Osteocyte (in vitro differentiated cells): ENCODE measurements at regions not wholly inside any gene's neighbourhood (a gene's known extent, or its start where the extent isn't known, plus 50 kb on each side); places are given as distances from the start of the nearest gene placed in this dataset.

Source experiments
- DNase-seq: peaks from one replicate; pipeline ENCODE4 v3.0.0; 2021; ENCODE audit warnings: mixed read lengths; ENCODE audit not compliant: unreplicated experiment; ENCODE audit errors: extremely low spot score
- H3K27ac Mint-ChIP-seq: one replicate; pipeline ENCODE4 v1.8.0; 2021; ENCODE audit warnings: mild to moderate bottlenecking, mixed read lengths; ENCODE audit not compliant: unreplicated experiment
- H3K27me3 Mint-ChIP-seq: one replicate; pipeline ENCODE4 v1.8.0; 2021; ENCODE audit warnings: mixed read lengths; ENCODE audit not compliant: unreplicated experiment
- H3K36me3 Mint-ChIP-seq: one replicate; pipeline ENCODE4 v1.8.0; 2021; ENCODE audit warnings: mixed read lengths; ENCODE audit not compliant: unreplicated experiment
- H3K4me1 Mint-ChIP-seq: one replicate; pipeline ENCODE4 v1.8.0; 2021; ENCODE audit warnings: mixed read lengths; ENCODE audit not compliant: unreplicated experiment
- H3K4me3 Mint-ChIP-seq: one replicate; pipeline ENCODE4 v1.8.0; 2021; ENCODE audit warnings: mild to moderate bottlenecking, moderate library complexity, mixed read lengths; ENCODE audit not compliant: unreplicated experiment
- H3K9me3 Mint-ChIP-seq: one replicate; pipeline ENCODE4 v1.8.0; 2021; ENCODE audit warnings: mixed read lengths; ENCODE audit not compliant: unreplicated experiment
- CTCF ChIP-seq: fragments of 200-600 bp; sonication (generic); IDR thresholded peaks from 2 replicates; pipeline ENCODE4 v1.5.0; 2021; ENCODE audit warnings: antibody characterized with exemption, mild to moderate bottlenecking, moderate library complexity

- Mint-ChIP-seq H3K27me3 (no peaks in the 10 kb centered on the region), H3K4me1 (peaks cover 25% of the 10 kb centered on the region), H3K36me3 (no peaks in the 10 kb centered on the region), H3K9me3 (peaks cover 6% of the 10 kb centered on the region), H3K27ac (no peak overlapping the region), H3K4me3 (no peak overlapping the region)
- DNase-seq: no peak
- no peak for TF ChIP-seq CTCF
Measured at GRCh38 chr2:220781622-220782241, 790.4 kb downstream of the EPHA4 start.

- Mint-ChIP-seq H3K4me3 (no peak overlapping the region), H3K4me1 (peaks cover 25% of the 10 kb centered on the region), H3K27me3 (no peaks in the 10 kb centered on the region), H3K9me3 (peaks cover 6% of the 10 kb centered on the region), H3K36me3 (no peaks in the 10 kb centered on the region), H3K27ac (no peak overlapping the region)
- no peak for DNase-seq
- no peak for TF ChIP-seq CTCF
Measured at GRCh38 chr2:220782609-220783113, 789.4 kb downstream of the EPHA4 start.

GRCh38 chr2:220783671-220784070, 788.4 kb downstream of the EPHA4 start:
- no peak for DNase-seq
- peaks cover 10% of the 10 kb centered on the region for H3K9me3 Mint-ChIP-seq
- no peak overlapping the region for H3K27ac Mint-ChIP-seq
- no peaks in the 10 kb centered on the region for H3K36me3 Mint-ChIP-seq
- H3K27me3 Mint-ChIP-seq: no peaks in the 10 kb centered on the region
- H3K4me3 Mint-ChIP-seq: no peak overlapping the region
- peaks cover 25% of the 10 kb centered on the region for H3K4me1 Mint-ChIP-seq
- TF ChIP-seq CTCF: no peak

GRCh38 chr2:220785178-220785577, 786.9 kb downstream of the EPHA4 start:
- DNase-seq: no peak
- H3K36me3 Mint-ChIP-seq: no peaks in the 10 kb centered on the region
- H3K9me3 Mint-ChIP-seq: peaks cover 14% of the 10 kb centered on the region
- no peaks in the 10 kb centered on the region for H3K27me3 Mint-ChIP-seq
- peaks cover 18% of the 10 kb centered on the region for H3K4me1 Mint-ChIP-seq
- H3K27ac Mint-ChIP-seq: no peak overlapping the region
- TF ChIP-seq CTCF: no peak
- H3K4me3 Mint-ChIP-seq: no peak overlapping the region

GRCh38 chr2:220786216-220786615, 785.9 kb downstream of the EPHA4 start:
- no peaks in the 10 kb centered on the region for H3K36me3 Mint-ChIP-seq
- H3K4me3 Mint-ChIP-seq: no peak overlapping the region
- peaks cover 14% of the 10 kb centered on the region for H3K9me3 Mint-ChIP-seq
- no peaks in the 10 kb centered on the region for H3K27me3 Mint-ChIP-seq
- H3K27ac Mint-ChIP-seq: no peak overlapping the region
- peaks cover 8% of the 10 kb centered on the region for H3K4me1 Mint-ChIP-seq
- no peak for TF ChIP-seq CTCF
- DNase-seq: no peak
